ENCODE measurements at regions not wholly inside any gene's neighbourhood (a gene's known extent, or its start where the extent isn't known, plus 50 kb on each side); places are given as distances from the start of the nearest gene placed in this dataset.

GRCh38 chr2:7835693-7836680, 845.9 kb upstream of the ID2 start:
- Histone ChIP-seq H3K36me3 (ENCODE audit: control insufficient read depth, insufficient read depth, low read length) (no peaks in the 10 kb centered on the region), H3K4me3 (replicated peaks; ENCODE audit: low read depth, low read length) (no peak overlapping the region), H3K27me3 (replicated peaks; ENCODE audit: control insufficient read depth, insufficient read depth, low read length) (no peaks in the 10 kb centered on the region)
- TF ChIP-seq CTCF (IDR thresholded peaks at IDR 0.05; ENCODE audit: insufficient read depth, low read length, poor library complexity, severe bottlenecking): no peak
- peak; percentile 58 for DNase-seq (ENCODE audit: extremely low read depth, insufficient read length)

GRCh38 chr2:7837237-7837760, 844.6 kb upstream of the ID2 start:
- H3K4me3 ChIP-seq (replicated peaks; ENCODE audit: low read depth, low read length): no peak overlapping the region
- no peak for TF ChIP-seq CTCF (IDR thresholded peaks at IDR 0.05; ENCODE audit: insufficient read depth, low read length, poor library complexity, severe bottlenecking)
- no peaks in the 10 kb centered on the region for H3K27me3 ChIP-seq (replicated peaks; ENCODE audit: control insufficient read depth, insufficient read depth, low read length)
- DNase-seq (ENCODE audit: extremely low read depth, insufficient read length): no peak
- no peaks in the 10 kb centered on the region for H3K36me3 ChIP-seq (ENCODE audit: control insufficient read depth, insufficient read depth, low read length)

GRCh38 chr2:7838669-7839068, 843.2 kb upstream of the ID2 start:
- Histone ChIP-seq H3K4me3 (replicated peaks; ENCODE audit: low read depth, low read length) (no peak overlapping the region), H3K36me3 (ENCODE audit: control insufficient read depth, insufficient read depth, low read length) (no peaks in the 10 kb centered on the region), H3K27me3 (replicated peaks; ENCODE audit: control insufficient read depth, insufficient read depth, low read length) (no peaks in the 10 kb centered on the region)
- no peak for DNase-seq (ENCODE audit: extremely low read depth, insufficient read length)
- no peak for TF ChIP-seq CTCF (IDR thresholded peaks at IDR 0.05; ENCODE audit: insufficient read depth, low read length, poor library complexity, severe bottlenecking)

GRCh38 chr2:7840651-7841380, 841.0 kb upstream of the ID2 start:
- no peaks in the 10 kb centered on the region for H3K36me3 ChIP-seq (ENCODE audit: control insufficient read depth, insufficient read depth, low read length)
- no peak for DNase-seq (ENCODE audit: extremely low read depth, insufficient read length)
- no peaks in the 10 kb centered on the region for H3K27me3 ChIP-seq (replicated peaks; ENCODE audit: control insufficient read depth, insufficient read depth, low read length)
- no peak for TF ChIP-seq CTCF (IDR thresholded peaks at IDR 0.05; ENCODE audit: insufficient read depth, low read length, poor library complexity, severe bottlenecking)
- H3K4me3 ChIP-seq (replicated peaks; ENCODE audit: low read depth, low read length): no peak overlapping the region

GRCh38 chr2:7841751-7842150, 840.1 kb upstream of the ID2 start:
- no peaks in the 10 kb centered on the region for H3K27me3 ChIP-seq (replicated peaks; ENCODE audit: control insufficient read depth, insufficient read depth, low read length)
- no peak overlapping the region for H3K4me3 ChIP-seq (replicated peaks; ENCODE audit: low read depth, low read length)
- TF ChIP-seq CTCF (IDR thresholded peaks at IDR 0.05; ENCODE audit: insufficient read depth, low read length, poor library complexity, severe bottlenecking): no peak
- no peak for DNase-seq (ENCODE audit: extremely low read depth, insufficient read length)
- H3K36me3 ChIP-seq (ENCODE audit: control insufficient read depth, insufficient read depth, low read length): no peaks in the 10 kb centered on the region
